HUES64 (cell line): ENCODE measurements at regions not wholly inside any gene's neighbourhood (a gene's known extent, or its start where the extent isn't known, plus 50 kb on each side); places are given as distances from the start of the nearest gene placed in this dataset.

ENCODE experiments used
- H3K27ac ChIP-seq: 2 replicates; pipeline ENCODE4 v1.7.0; 2013; ENCODE audit warnings: low read depth, low read length, inconsistent platforms
- H3K27me3 ChIP-seq: 2 replicates; pipeline ENCODE4 v1.6.1; 2013; ENCODE audit warnings: mild to moderate bottlenecking, low read length; ENCODE audit not compliant: insufficient read depth
- H3K36me3 ChIP-seq: 2 replicates; pipeline ENCODE4 v1.6.1; 2013; ENCODE audit warnings: mild to moderate bottlenecking, low read length; ENCODE audit not compliant: insufficient read depth
- H3K4me1 ChIP-seq: 2 replicates; pipeline ENCODE4 v1.6.1; 2013; ENCODE audit warnings: mild to moderate bottlenecking, low read length, moderate library complexity; ENCODE audit not compliant: insufficient read depth
- H3K4me3 ChIP-seq: 2 replicates; pipeline ENCODE4 v1.5.1; 2013; ENCODE audit warnings: mild to moderate bottlenecking, low read length, moderate library complexity
- H3K9ac ChIP-seq: 2 replicates; pipeline ENCODE4 v1.6.1; 2013; ENCODE audit warnings: mild to moderate bottlenecking, low read depth, low read length
- H3K9me3 ChIP-seq: 2 replicates; pipeline ENCODE4 v1.6.1; 2013; ENCODE audit warnings: low read depth, low read length; ENCODE audit not compliant: insufficient read depth
- WGBS: fragments of 150-250, 120-280 bp; methylation state at CpG from one replicate; pipeline ENCODE4 v1.1.7; 2013; ENCODE audit warnings: missing lambda C conversion rate; 5-methylcytosine and 5-hydroxymethylcytosine counted together

DNA sequence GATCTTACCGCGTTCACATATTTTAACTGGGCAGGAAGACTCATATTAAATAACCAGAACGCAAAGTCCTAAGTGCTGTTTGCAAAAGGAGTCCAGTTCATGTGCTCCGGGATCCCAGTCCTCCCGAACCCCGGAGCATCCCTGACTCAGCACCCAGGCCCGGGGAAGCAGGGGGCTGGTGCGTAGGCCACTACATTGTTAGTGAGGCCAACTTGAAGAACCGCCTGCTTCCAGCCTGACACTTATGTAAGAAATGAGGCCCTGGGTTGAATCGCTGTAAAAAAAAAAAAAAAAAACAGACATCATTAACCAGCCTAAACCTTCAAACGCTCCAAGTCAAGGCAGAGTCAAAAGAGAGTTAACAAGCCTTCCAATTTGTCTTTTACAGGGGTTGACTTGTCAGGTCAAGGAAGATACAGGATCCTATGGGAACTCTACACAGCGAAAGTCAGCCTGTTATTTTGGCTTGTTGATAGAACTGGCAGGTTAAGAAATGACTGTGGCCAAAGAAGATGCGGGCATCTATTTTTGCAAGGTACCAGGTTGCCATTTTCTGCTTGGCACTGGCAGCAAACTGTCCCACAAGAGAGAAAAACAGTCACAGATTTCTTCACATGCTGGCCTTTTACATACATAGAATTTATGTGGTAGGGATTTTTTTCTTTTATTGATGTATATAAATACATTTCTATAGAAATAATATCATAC, 93.3 kb downstream of the ACTL7B start:
- Histone ChIP-seq H3K9me3 (no peaks in the 10 kb centered on the region), H3K9ac (no peak overlapping the region), H3K27me3 (no peaks in the 10 kb centered on the region), H3K36me3 (no peaks in the 10 kb centered on the region), H3K4me1 (0 out of 2 replicates have a peak, but pooled peaks cover 8% of the 10 kb centered on the region), H3K4me3 (no peak overlapping the region), H3K27ac (no peak overlapping the region)
- WGBS, result 91% methylated on average over 13 of the region's 13 CpGs

DNA sequence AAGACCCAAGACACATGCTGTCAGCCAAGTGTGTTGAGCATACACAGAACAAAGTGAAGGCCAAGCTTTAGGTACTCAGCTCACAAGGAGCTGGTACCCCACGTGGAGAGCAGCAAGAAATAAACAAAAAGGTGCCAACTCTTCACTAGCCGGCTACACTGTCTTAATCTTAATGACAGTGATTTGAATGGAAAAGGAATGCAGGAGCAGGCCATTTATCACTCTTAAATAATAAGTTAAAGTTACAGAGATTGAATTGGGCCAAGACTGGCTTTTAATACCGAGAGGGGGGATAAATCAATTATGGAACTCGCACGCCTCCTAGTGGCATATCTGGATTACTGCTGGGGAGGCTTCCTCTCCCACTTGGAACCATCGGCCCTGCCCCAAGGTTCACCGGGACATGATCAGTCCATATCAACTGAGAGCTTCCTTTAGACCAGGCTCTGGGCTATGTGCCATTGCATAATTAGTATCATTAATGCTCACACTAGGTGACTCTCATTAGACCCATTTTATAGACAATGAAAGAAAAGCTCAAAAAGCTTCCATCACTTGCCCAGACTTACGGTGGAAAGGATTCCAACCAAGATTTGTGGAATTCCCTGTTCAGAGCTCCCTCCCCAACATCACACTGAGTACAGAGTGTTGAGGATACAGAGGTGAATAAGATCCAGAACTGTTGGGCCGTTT, 94.0 kb downstream of the ACTL7B start:
- Histone ChIP-seq H3K9ac (no peak overlapping the region), H3K9me3 (no peaks in the 10 kb centered on the region), H3K4me3 (no peak overlapping the region), H3K27ac (no peak overlapping the region), H3K4me1 (0 out of 2 replicates have a peak, but pooled peaks cover 4% of the 10 kb centered on the region), H3K36me3 (no peaks in the 10 kb centered on the region), H3K27me3 (no peaks in the 10 kb centered on the region)
- 44% methylated on average over 9 of the region's 9 CpGs for WGBS

DNA sequence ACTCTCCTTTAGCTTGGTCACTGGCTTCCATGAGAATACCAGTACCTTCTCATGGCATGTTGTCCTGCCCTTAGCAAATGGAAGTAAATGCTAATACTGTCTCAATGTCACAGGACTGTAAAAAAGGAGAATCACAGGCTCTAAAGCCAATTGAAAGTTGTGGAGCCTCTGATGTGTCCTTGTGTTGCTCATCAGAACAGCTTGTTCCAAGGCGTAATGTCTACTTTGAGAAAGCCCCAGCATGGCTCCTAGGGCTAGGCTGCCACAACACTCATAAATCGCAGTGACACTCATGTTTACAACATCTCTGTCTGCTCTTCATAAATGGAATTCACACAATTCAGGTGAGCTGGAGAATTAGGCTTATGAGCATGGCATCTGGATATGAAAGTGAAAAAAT, 94.9 kb downstream of the ACTL7B start:
- Histone ChIP-seq H3K9ac (no peak overlapping the region), H3K27ac (no peak overlapping the region), H3K4me1 (peaks cover 8% of the 10 kb centered on the region; the same call in 1 of the 2 replicates), H3K9me3 (no peaks in the 10 kb centered on the region), H3K36me3 (no peaks in the 10 kb centered on the region), H3K27me3 (no peaks in the 10 kb centered on the region), H3K4me3 (no peak overlapping the region)
- 95% methylated on average over 2 of the region's 2 CpGs for WGBS

DNA sequence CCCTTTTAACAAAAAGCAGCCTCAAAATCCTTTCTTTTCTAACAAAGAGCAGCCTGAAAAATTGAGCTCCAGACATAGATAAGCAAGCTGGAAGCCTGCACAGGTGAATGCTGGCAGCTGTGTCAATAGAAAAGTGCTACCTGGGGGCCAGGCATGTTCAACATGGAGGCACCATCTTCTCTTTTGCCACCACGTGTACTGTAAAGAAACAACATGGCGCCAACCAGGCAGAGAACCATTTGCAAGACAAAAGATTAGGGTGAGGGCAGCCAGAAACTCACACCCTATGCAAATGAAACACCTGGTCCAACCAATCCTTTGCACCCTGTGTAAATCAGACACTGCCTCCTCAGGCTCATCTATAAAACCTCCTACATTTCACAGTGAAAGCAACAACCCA, 96.0 kb downstream of the ACTL7B start:
- H3K9me3 ChIP-seq, result no peaks in the 10 kb centered on the region
- WGBS, result 78% methylated on average over 2 of the region's 2 CpGs
- H3K27ac ChIP-seq, result no peak overlapping the region

DNA sequence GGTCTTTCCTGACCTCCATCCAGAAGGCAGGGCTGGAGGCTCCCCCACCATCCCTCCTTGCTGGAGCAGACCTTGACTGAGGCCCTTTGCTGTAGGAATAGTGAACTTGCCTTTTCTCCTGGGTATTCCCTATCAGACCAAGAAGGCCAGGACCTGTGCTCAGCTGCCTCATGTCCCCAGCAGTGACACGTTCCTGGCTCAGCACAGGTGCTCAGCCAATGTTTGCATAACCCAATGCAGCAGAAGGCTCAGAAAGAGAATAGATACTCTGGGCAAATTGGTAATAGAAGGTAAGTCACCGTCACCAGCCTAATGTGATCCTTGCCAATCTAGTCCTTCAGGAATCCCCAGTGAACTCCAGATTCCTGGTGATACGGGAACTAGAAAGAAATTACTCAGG, 96.4 kb downstream of the ACTL7B start:
- no peaks in the 10 kb centered on the region for H3K36me3 ChIP-seq
- no peaks in the 10 kb centered on the region for H3K9me3 ChIP-seq
- no peak overlapping the region for H3K27ac ChIP-seq
- WGBS, result 93% methylated on average over 3 of the region's 3 CpGs
- no peak overlapping the region for H3K4me3 ChIP-seq
- peaks cover 12% of the 10 kb centered on the region; the same call in 1 of the 2 replicates for H3K4me1 ChIP-seq
- H3K9ac ChIP-seq, result no peak overlapping the region
- H3K27me3 ChIP-seq, result no peaks in the 10 kb centered on the region

More for the DNA sequence above, 96.0 kb downstream of the ACTL7B start:
- Histone ChIP-seq H3K9ac (no peak overlapping the region), H3K36me3 (no peaks in the 10 kb centered on the region), H3K4me1 (peaks cover 12% of the 10 kb centered on the region; the same call in 1 of the 2 replicates), H3K27me3 (no peaks in the 10 kb centered on the region), H3K4me3 (no peak overlapping the region)

DNA sequence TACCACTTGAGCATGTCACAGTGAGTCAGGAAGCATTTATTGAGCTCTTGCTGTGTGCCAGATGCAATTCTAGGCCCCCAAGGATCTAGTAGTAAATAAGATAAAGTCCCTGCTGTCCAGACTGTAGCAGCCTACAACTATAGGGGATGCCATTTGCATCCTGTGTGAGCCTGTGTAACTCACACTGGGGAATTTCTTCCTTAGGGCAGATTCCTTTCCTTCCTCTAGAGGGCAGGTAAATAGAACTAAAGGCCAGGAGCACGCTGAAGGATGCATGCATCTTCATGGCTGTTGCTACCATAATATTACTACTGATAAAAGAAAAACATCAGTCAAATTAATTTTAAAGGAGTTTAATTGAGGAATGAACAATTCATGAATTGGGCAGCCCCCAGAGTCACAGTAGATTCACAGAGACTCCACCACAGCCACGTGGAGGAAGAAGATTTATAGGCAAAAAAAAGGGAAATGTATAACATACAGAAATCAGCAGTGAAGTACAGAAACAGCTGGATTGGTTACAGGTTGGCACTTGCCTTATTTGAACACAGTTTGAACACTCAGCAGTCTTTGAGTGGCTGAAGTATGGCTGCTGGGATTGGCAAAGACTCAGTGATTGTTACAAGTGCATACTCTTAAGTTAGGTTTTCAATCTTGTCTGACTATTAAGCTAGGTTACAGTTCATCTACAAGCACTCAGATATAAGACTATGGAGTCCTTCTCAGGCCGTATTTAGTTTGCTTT, 98.9 kb downstream of the ACTL7B start:
- Histone ChIP-seq H3K4me1 (peaks cover 12% of the 10 kb centered on the region; the same call in 1 of the 2 replicates), H3K9me3 (no peaks in the 10 kb centered on the region), H3K9ac (no peak overlapping the region), H3K36me3 (no peaks in the 10 kb centered on the region), H3K4me3 (no peak overlapping the region), H3K27ac (no peak overlapping the region), H3K27me3 (no peaks in the 10 kb centered on the region)
- WGBS, result 95% methylated on average over 2 of the region's 3 CpGs

DNA sequence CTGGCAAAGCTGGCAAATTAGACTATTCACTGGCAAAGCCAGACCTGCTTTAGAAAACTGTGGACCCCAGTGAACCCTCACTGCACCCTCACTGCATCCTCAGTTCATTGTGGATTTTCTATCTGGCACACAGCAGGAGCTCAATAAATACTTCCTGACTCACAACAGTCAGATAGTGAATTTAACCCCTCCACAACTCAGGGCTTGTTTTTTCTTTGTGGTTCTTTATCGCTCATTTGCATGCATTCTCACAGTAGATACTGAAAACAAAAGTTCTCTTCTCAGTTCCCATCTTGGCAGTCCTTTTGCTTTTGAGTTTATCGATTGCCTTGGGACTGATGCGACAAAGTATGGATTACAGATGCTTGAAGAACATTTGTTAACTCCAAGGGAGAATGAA, 99.8 kb downstream of the ACTL7B start:
- no peak overlapping the region for H3K4me3 ChIP-seq
- peaks cover 12% of the 10 kb centered on the region; the same call in 1 of the 2 replicates for H3K4me1 ChIP-seq
- H3K9me3 ChIP-seq, result no peaks in the 10 kb centered on the region
- H3K9ac ChIP-seq, result no peak overlapping the region
- no peak overlapping the region for H3K27ac ChIP-seq
- H3K27me3 ChIP-seq, result no peaks in the 10 kb centered on the region
- H3K36me3 ChIP-seq, result no peaks in the 10 kb centered on the region
- WGBS, result 82% methylated on average over 3 of the region's 3 CpGs

DNA sequence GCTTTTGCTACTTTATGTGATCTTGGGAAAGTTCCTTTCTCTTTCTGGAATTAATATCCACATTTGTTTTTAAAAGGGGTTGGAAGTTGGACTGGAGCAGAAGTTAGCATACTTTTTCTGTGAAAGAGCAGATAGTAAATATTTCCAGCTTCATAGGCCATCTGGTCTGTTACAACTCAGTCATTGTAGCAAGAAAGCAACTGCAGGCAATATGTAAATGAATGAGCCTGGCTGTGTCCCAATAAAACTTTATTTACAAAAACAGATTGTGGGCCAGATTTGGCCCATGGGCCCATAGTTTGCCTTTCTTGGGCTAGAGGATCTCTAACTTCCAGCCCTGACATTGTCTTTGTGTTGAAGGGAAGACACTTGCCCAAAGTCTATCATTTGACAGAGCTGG, 104.4 kb downstream of the ACTL7B start:
- H3K27me3 ChIP-seq, result no peaks in the 10 kb centered on the region
- no peak overlapping the region for H3K4me3 ChIP-seq
- H3K9ac ChIP-seq, result no peak overlapping the region
- no peak overlapping the region for H3K27ac ChIP-seq
- H3K4me1 ChIP-seq, result peaks cover 8% of the 10 kb centered on the region; the same call in 1 of the 2 replicates
- H3K9me3 ChIP-seq, result no peaks in the 10 kb centered on the region
- no peaks in the 10 kb centered on the region for H3K36me3 ChIP-seq

DNA sequence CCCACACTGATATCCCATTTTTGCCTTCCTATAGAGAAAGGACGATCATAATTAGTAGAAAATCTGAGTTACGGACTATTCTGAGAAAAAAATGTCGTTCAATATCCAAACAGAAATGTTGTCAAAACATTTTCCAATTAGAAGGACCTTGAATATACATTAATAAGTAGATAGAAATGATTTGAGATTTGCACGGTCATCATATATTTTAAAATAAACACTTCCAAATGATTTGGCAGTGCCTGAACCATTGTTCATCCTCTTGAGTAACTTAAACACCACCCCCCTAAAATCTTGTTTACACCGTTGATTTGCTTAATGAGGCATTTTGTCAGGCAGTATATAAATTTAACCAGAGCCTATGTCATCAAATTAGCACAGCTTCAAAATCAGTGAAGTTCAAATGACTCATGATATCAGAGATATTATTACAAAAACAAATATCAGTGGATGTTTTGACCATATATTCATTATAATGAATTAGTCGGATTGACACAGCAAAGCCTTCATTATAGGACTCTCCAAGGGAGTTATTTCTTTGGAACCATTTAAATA, 105.0 kb downstream of the ACTL7B start:
- no peak overlapping the region for H3K4me3 ChIP-seq
- H3K9ac ChIP-seq, result no peak overlapping the region
- peaks cover 2% of the 10 kb centered on the region; the same call in 1 of the 2 replicates for H3K4me1 ChIP-seq
- H3K36me3 ChIP-seq, result no peaks in the 10 kb centered on the region
- no peaks in the 10 kb centered on the region for H3K27me3 ChIP-seq
- no peaks in the 10 kb centered on the region for H3K9me3 ChIP-seq
- no peak overlapping the region for H3K27ac ChIP-seq
- WGBS, result 90% methylated on average over 2 of the region's 6 CpGs

DNA sequence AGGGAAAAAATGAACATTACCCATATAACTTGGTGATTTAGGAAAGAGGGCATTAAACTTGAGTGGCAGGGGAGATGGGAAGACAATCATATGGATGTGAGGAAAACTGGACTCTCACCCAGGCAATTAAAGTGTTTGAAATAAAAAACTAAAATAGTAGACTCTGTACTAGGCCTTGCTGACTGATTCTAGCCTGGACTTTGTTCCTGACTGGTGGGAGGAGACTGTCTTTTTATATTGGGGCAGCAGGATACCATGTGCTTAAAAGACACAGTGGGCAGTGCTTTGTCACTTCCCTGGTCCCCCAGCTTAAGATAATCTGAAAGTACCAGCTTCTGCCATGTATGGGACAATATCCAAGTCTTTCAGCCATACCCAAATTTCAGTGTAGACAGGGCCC, 107.0 kb downstream of the ACTL7B start:
- Histone ChIP-seq H3K27ac (no peak overlapping the region), H3K4me3 (no peak overlapping the region), H3K9ac (no peak overlapping the region), H3K27me3 (no peaks in the 10 kb centered on the region), H3K9me3 (no peaks in the 10 kb centered on the region), H3K4me1 (no peaks in the 10 kb centered on the region; the same call in 1 of the 2 replicates), H3K36me3 (no peaks in the 10 kb centered on the region)

DNA sequence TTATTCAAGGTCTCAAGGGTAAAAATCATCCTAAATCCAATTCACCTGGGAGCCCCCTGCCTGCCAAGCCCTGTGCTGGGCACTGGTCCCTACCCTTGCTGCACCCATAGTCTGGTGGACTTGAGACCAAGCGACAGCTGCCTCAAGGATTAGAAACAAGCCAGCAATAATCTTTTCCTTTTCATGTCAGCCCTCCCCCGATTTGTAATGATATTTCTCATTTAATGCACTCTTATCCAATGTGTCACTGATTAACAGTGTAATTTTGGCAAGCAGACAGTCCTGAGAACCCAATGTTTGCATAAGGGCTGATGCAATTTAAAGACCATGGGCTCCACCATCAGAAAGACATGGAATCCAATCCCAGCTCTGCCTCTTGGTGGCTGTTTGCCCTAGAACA, 108.9 kb downstream of the ACTL7B start:
- Histone ChIP-seq H3K9ac (no peak overlapping the region), H3K4me1 (peaks cover 4% of the 10 kb centered on the region; the same call in 1 of the 2 replicates), H3K36me3 (no peaks in the 10 kb centered on the region), H3K27me3 (no peaks in the 10 kb centered on the region), H3K9me3 (no peaks in the 10 kb centered on the region), H3K4me3 (no peak overlapping the region), H3K27ac (no peak overlapping the region)
- 98% methylated on average over 2 of the region's 2 CpGs for WGBS
